B cell (primary cell): ENCODE measurements at regions not wholly inside any gene's neighbourhood (a gene's known extent, or its start where the extent isn't known, plus 50 kb on each side); places are given as distances from the start of the nearest gene placed in this dataset.

Experiments used
- ATAC-seq: fragments of 200-7000 bp; cut with Tn5 transposase; one replicate; pipeline ENCODE4 v1.10.0; 2021; ENCODE audit warnings: low read depth, mild to moderate bottlenecking, moderate number of reproducible peaks, moderate library complexity
- CTCF ChIA-PET: fragments of 350-600 bp; sonication (Branson Sonifier 250); formaldehyde crosslinking; loops from one replicate; lab custom pipeline; 2021; ENCODE audit warnings: antibody characterized with exemption, inconsistent platforms; lab: Charles Lee
- POLR2A ChIA-PET: fragments of 350-600 bp; sonication (Branson Sonifier 250); formaldehyde crosslinking; loops from one replicate; lab custom pipeline; 2021; ENCODE audit warnings: antibody characterized with exemption; lab: Charles Lee
- DNase-seq: peaks from one replicate; pipeline ENCODE4 v3.0.0; 2013
- H2AFZ ChIP-seq: 2 replicates; pipeline ENCODE4 v1.6.1; 2012; ENCODE audit warnings: mild to moderate bottlenecking, low read depth, low read length; ENCODE audit not compliant: insufficient read depth, poor library complexity, severe bottlenecking
- H3K27ac ChIP-seq, 2 donors: 1 replicate in 1 of 2; 2 replicates in 1 of 2; pipeline ENCODE4 v1.5.1; 2012 to 2013; ENCODE audit warnings: low read length in 2 of 2, mild to moderate bottlenecking in 2 of 2, moderate library complexity in 1 of 2
- H3K27me3 ChIP-seq, 4 experiments: fragments of 200-600 bp in 1 of 4; sonication (generic) in 1 of 4; replicated peaks in 1 of 4; 1 replicate in 2 of 4; 2 replicates in 2 of 4; pipeline versions ENCODE4 v1.6.1 to v1.7.0; 2013 to 2016; ENCODE audit warnings: low read length in 3 of 4, mild to moderate bottlenecking in 2 of 4, mixed read lengths in 1 of 4, moderate library complexity in 1 of 4; ENCODE audit not compliant: insufficient read depth in 4 of 4, control insufficient read depth in 3 of 4; ENCODE audit errors: control extremely low read depth in 1 of 4
- H3K36me3 ChIP-seq, 2 experiments: replicated peaks in 1 of 2; 1 replicate in 1 of 2; 2 replicates in 1 of 2; pipeline versions ENCODE4 v1.6.1 to v1.7.1; 2013; ENCODE audit warnings: low read length in 1 of 2; ENCODE audit not compliant: insufficient read depth in 2 of 2, control insufficient read depth in 1 of 2; ENCODE audit errors: control extremely low read depth in 1 of 2, extremely low read depth in 1 of 2
- H3K4me1 ChIP-seq, 2 donors: fragments of 200-600 bp in 1 of 2; sonication (generic) in 1 of 2; 1 replicate in 1 of 2; 2 replicates in 1 of 2; pipeline versions ENCODE4 v1.5.1 to v1.6.1; 2013 to 2017; ENCODE audit warnings: low read length in 2 of 2; ENCODE audit not compliant: control insufficient read depth in 2 of 2, insufficient read depth in 2 of 2
- H3K4me2 ChIP-seq: replicated peaks from 2 replicates; pipeline ENCODE3; 2012; ENCODE audit warnings: mild to moderate bottlenecking, low read depth, low read length; ENCODE audit not compliant: poor library complexity, severe bottlenecking
- H3K4me3 ChIP-seq, 5 experiments: fragments of 200-600 bp in 1 of 5; sonication (generic) in 1 of 5; 1 replicate in 3 of 5; 2 replicates in 2 of 5; pipeline versions ENCODE4 v1.5.1 to v1.7.0; 2011 to 2016; ENCODE audit warnings: low read length in 4 of 5, mild to moderate bottlenecking in 4 of 5, low read depth in 2 of 5, control low read depth in 1 of 5, moderate library complexity in 1 of 5; ENCODE audit not compliant: insufficient read depth in 1 of 5; ENCODE audit errors: control extremely low read depth in 1 of 5, extremely low read depth in 1 of 5
- H3K79me2 ChIP-seq: fragments of 200-600 bp; sonication (generic); one replicate; pipeline ENCODE4 v1.6.0; 2016; ENCODE audit warnings: low read length; ENCODE audit not compliant: control insufficient read depth, insufficient read depth
- H3K9ac ChIP-seq: fragments of 200-600 bp; sonication (generic); 2 replicates; pipeline ENCODE4 v1.6.1; 2017; ENCODE audit warnings: mild to moderate bottlenecking, low read length, moderate library complexity
- H3K9me3 ChIP-seq, 3 donors: one replicate each; pipeline versions ENCODE4 v1.6.1 to v1.7.1; 2013; ENCODE audit warnings: low read length in 2 of 3; ENCODE audit not compliant: control insufficient read depth in 2 of 3, insufficient read depth in 1 of 3; ENCODE audit errors: control extremely low read depth in 1 of 3
- H4K20me1 ChIP-seq: 2 replicates; pipeline ENCODE4 v1.6.0; 2012; ENCODE audit warnings: mild to moderate bottlenecking, low read length; ENCODE audit not compliant: insufficient read depth, control insufficient read depth, poor library complexity, severe bottlenecking
- H3K27ac Mint-ChIP-seq: one replicate; pipeline ENCODE4 v1.8.0; 2021; ENCODE audit warnings: mixed read lengths
- H3K27me3 Mint-ChIP-seq: one replicate; pipeline ENCODE4 v1.8.0; 2021; ENCODE audit warnings: mixed read lengths
- H3K4me1 Mint-ChIP-seq: one replicate; pipeline ENCODE4 v1.8.0; 2021; ENCODE audit warnings: mixed read lengths
- H3K4me3 Mint-ChIP-seq: one replicate; pipeline ENCODE4 v1.8.0; 2021; ENCODE audit warnings: mixed read lengths
- H3K9me3 Mint-ChIP-seq: one replicate; pipeline ENCODE4 v1.8.0; 2022; ENCODE audit warnings: mixed read lengths; ENCODE audit not compliant: insufficient read depth
- CTCF ChIP-seq: fragments of 200-600 bp; IDR thresholded peaks from one replicate; pipeline ENCODE4 v1.8.0; 2022; ENCODE audit warnings: antibody characterized with exemption, mild to moderate bottlenecking
- EZH2 ChIP-seq: IDR thresholded peaks from 2 replicates; pipeline ENCODE4 v1.6.1; 2012; ENCODE audit warnings: borderline replicate concordance, low read depth, mild to moderate bottlenecking, moderate library complexity, low read length; ENCODE audit not compliant: insufficient read depth, poor library complexity, severe bottlenecking
- whole genome bisulfite sequencing: methylation state at CpG from one replicate; pipeline ENCODE4 v1.1.5; 2013; ENCODE audit warnings: missing lambda C conversion rate; ENCODE audit not compliant: insufficient coverage; 5-methylcytosine and 5-hydroxymethylcytosine counted together
- intact Hi-C: fragments of 100-400 bp; cut with micrococcal nuclease; formaldehyde crosslinking; loops from one replicate; pipeline ENCODE4 v1.10.0; 2022

DNA sequence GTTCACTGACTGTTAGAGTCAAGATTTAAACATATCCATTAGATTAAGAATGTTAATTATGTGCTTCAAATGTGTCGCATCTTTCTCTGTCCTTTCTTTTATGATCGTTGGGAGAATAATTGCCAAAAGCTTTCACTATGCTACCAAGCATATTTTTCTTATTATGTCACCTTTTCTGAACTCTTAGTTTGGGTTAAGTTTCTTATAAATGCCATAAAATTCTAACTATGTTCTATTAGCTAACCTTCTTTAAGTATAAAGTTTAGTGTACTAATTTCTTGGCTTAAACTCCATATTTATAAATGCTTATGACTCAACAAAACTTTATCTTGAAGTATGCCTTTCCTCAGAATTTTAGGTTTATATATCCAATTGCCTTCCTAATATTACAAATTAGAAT is 1759.4 kb downstream of the PCDH9 start:
- Histone ChIP-seq H3K9ac (no peak overlapping the region), H3K27me3 (no peaks in the 10 kb centered on the region), H3K27ac (no peak overlapping the region), H2AFZ (no peak overlapping the region), H3K4me2 (no peak overlapping the region), H3K4me1 (no peaks in the 10 kb centered on the region), H3K36me3 (no peaks in the 10 kb centered on the region), H3K9me3 (peaks cover 0 to 9% (median 1%) of the 10 kb centered on the region in 3 donors), H3K4me3 (no peak overlapping the region), H4K20me1 (no peaks in the 10 kb centered on the region), H3K79me2 (no peaks in the 10 kb centered on the region)
- intact Hi-C loops: no loop called here
- ChIA-PET CTCF (no interaction called here), POLR2A (no interaction called here)
- ATAC-seq: no peak
- Mint-ChIP-seq H3K27me3 (no peaks in the 10 kb centered on the region), H3K27ac (no peak overlapping the region), H3K4me1 (no peaks in the 10 kb centered on the region), H3K9me3 (peaks cover 7% of the 10 kb centered on the region), H3K4me3 (no peak overlapping the region)
- DNase-seq: no peak
- TF ChIP-seq CTCF (no peak), EZH2 (no peak)
- WGBS: no CpG with 5 or more reads among the region's 2 CpGs

DNA sequence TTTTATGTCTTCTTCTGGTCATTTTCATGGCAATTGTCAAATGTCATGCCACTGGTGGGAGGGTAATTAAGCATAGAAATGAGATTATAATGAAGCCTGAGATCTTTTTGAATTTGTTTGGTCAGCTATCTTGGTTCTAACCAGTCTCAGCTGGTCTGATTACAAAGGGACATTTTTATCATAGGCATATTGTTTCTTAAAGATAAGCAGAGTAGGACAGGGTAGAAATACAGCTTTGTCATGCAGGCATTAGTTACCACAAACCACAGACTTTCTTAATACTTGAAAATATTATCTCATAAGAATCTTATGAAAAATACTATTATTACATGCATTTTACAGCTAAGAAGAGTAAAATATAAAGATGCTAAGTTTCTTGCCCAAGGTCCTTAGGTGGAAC is 1761.5 kb downstream of the PCDH9 start:
- ATAC-seq (no peak), DNase-seq (no peak)
- Mint-ChIP-seq H3K9me3 (peaks cover 2% of the 10 kb centered on the region), H3K27me3 (no peaks in the 10 kb centered on the region), H3K27ac (no peak overlapping the region), H3K4me3 (no peak overlapping the region), H3K4me1 (no peaks in the 10 kb centered on the region)
- Histone ChIP-seq H3K4me1 (no peaks in the 10 kb centered on the region), H3K9ac (no peak overlapping the region), H4K20me1 (no peaks in the 10 kb centered on the region), H3K4me3 (no peak overlapping the region), H2AFZ (no peak overlapping the region), H3K27me3 (no peaks in the 10 kb centered on the region), H3K9me3 (peaks cover 0 to 9% (median 1%) of the 10 kb centered on the region in 3 donors), H3K4me2 (no peak overlapping the region), H3K79me2 (no peaks in the 10 kb centered on the region), H3K36me3 (no peaks in the 10 kb centered on the region), H3K27ac (no peak overlapping the region)
- TF ChIP-seq EZH2: no peak
- no peak for TF ChIP-seq CTCF
- CTCF ChIA-PET: no interaction called here
- POLR2A ChIA-PET: no interaction called here
- intact Hi-C loops: no loop called here
